ENCODE measurements at regions not wholly inside any gene's neighbourhood (a gene's known extent, or its start where the extent isn't known, plus 50 kb on each side); places are given as distances from the start of the nearest gene placed in this dataset.

DNA sequence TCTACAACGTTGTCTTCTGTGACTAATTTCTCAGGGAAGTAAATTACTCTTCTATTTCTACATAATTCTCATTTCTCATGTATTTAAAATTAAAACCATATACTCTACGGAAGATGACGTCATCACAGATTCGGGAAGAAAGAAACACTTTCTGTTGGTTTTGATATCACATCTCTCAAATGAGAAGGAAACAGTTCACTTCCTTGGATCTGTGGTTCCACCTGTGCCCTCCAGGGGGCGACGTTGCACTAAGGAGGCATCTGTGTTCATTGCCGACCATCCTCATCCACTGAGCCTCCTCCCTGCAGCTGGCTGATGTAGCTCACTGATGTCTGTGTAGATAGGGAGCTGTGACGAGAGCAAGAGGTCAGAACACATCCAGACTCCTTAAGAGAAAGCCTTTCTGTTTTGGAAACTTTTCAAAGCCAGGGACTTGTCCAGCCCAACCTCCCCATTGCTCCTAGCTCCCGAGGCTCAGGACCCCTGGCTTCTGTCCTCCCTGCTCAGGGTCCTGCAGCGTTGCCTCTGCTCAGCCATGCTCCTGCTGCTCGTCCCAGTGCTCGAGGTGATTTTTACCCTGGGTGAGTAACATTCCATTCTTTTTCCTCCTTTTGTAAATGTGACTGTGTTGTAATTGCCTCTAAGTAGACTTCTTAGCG, 172.7 kb upstream of the OR4E1 start:
- Histone ChIP-seq H3K9me3 (ENCODE audit: control insufficient read depth in 1 of 2, insufficient read depth in 1 of 2, low read depth in 1 of 2, low read length in 2 of 2) (no peaks in the 10 kb centered on the region), H3K9me2 (ENCODE audit: insufficient read depth) (no peaks in the 10 kb centered on the region), H3K27ac (ENCODE audit: low read depth, low read length) (no peak overlapping the region), H3K79me2 (ENCODE audit: insufficient read depth, low read length) (no peaks in the 10 kb centered on the region), H3K4me2 (ENCODE audit: low read length) (no peak overlapping the region), H2AFZ (ENCODE audit: low read depth, low read length, poor library complexity, severe bottlenecking) (no peak overlapping the region), H4K20me1 (ENCODE audit: insufficient read depth) (no peaks in the 10 kb centered on the region), H3K36me3 (ENCODE audit: control insufficient read depth in 1 of 2, insufficient read depth in 2 of 2, low read length in 2 of 2) (no peaks in the 10 kb centered on the region), H3K27me3 (ENCODE audit: insufficient read depth, low read length) (peaks cover 22% of the 10 kb centered on the region), H3K4me3 (replicated peaks in 1 of 2; ENCODE audit: low read depth in 1 of 2, low read length in 2 of 2) (no peak overlapping the region), H3K4me1 (ENCODE audit: control insufficient read depth in 1 of 2, insufficient read depth in 2 of 2, low read length in 2 of 2) (no peaks in the 10 kb centered on the region), H3K9ac (ENCODE audit: low read length) (no peak overlapping the region)
- TF ChIP-seq ZNF274 (IDR thresholded peaks at IDR 0.05; ENCODE audit: low read depth, low read length) = no peak
- TF ChIP-seq, protein P1, sequence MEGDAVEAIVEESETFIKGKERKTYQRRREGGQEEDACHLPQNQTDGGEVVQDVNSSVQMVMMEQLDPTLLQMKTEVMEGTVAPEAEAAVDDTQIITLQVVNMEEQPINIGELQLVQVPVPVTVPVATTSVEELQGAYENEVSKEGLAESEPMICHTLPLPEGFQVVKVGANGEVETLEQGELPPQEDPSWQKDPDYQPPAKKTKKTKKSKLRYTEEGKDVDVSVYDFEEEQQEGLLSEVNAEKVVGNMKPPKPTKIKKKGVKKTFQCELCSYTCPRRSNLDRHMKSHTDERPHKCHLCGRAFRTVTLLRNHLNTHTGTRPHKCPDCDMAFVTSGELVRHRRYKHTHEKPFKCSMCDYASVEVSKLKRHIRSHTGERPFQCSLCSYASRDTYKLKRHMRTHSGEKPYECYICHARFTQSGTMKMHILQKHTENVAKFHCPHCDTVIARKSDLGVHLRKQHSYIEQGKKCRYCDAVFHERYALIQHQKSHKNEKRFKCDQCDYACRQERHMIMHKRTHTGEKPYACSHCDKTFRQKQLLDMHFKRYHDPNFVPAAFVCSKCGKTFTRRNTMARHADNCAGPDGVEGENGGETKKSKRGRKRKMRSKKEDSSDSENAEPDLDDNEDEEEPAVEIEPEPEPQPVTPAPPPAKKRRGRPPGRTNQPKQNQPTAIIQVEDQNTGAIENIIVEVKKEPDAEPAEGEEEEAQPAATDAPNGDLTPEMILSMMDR (IDR thresholded peaks at IDR 0.05 in 2 of 3, conservative IDR thresholded peaks at IDR 0.05 in 1 of 3; ENCODE audit: borderline replicate concordance in 1 of 3, insufficient read depth in 1 of 3, low read depth in 2 of 3, low read length in 2 of 3) = peak; percentile 9 to 85 (median 84); a peak in 5 of 6 replicates
- POLR2A ChIA-PET = no interaction called here
- RAD21 ChIA-PET (ENCODE audit: low non-redundant PET in 1 of 2, low total read pairs in 2 of 2, uncharacterized antibody in 2 of 2, unreplicated experiment in 2 of 2) = no interaction called here
- intact Hi-C loops (cut with micrococcal nuclease) = no loop called here
- ATAC-seq (peak; percentile 88), DNase-seq (ENCODE audit: low read depth, low spot score) (no peak)
- BruUV-seq (replicated peaks) = no TSS peak
- CTCF ChIA-PET = interaction anchor here (0.7 to 1.3 kb wide), 2 partner anchors 21 to 23 kb away, joined by 3 read pairs; no protein-coding TSS in a partner anchor

DNA sequence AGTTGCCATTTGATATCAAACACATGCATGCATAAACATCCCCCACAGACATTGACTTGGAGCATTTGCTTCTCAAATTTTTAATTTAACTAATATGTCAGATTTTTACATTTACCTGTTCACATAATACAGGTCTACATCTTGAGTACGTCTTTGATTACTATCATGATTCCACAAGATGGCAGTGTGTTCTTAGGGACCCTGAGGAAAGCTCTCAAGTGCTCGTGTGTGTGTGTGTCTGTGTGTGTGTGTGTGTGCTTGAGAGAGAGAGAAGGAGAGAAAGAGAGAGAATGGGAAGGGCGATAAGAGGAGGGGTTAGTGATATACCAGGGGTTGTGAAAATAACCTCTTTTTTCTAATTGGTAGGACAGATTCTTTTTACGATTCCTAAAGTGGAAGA, 167.1 kb upstream of the OR4E1 start:
- DNase-seq (ENCODE audit: low read depth, low spot score) (peak; percentile 24), ATAC-seq (peak; percentile 60; the same call in 1 of the 2 replicates)
- ChIA-PET CTCF (interaction anchor here (0.6 to 2.6 kb wide), 5 partner anchors 9 to 47 kb away, joined by 3 to 14 read pairs (median 7); no protein-coding TSS in a partner anchor), POLR2A (no interaction called here), RAD21 (ENCODE audit: low non-redundant PET in 1 of 2, low total read pairs in 2 of 2, uncharacterized antibody in 2 of 2, unreplicated experiment in 2 of 2) (no interaction called here)
- H3K9me2 ChIP-seq (ENCODE audit: insufficient read depth) = no peaks in the 10 kb centered on the region
- intact Hi-C loops (cut with micrococcal nuclease) = no loop called here
- H4K20me1 ChIP-seq (ENCODE audit: insufficient read depth) = no peaks in the 10 kb centered on the region
- BruUV-seq (replicated peaks) = no TSS peak
- TF ChIP-seq EGR1 (IDR thresholded peaks at IDR 0.05; ENCODE audit: low read depth) = no peak
- TF ChIP-seq, protein P1 (IDR thresholded peaks at IDR 0.05 in 2 of 3, conservative IDR thresholded peaks at IDR 0.05 in 1 of 3; ENCODE audit: borderline replicate concordance in 1 of 3, insufficient read depth in 1 of 3, low read depth in 2 of 3, low read length in 2 of 3) = peak in 2 of 3 experiments; percentile 13 to 24; a peak in 1 of 6 replicates
- no peak overlapping the region for H3K9ac ChIP-seq (ENCODE audit: low read length)
- no peak overlapping the region for H3K27ac ChIP-seq (ENCODE audit: low read depth, low read length)
- H3K36me3 ChIP-seq (ENCODE audit: control insufficient read depth in 1 of 2, insufficient read depth in 2 of 2, low read length in 2 of 2) = no peaks in the 10 kb centered on the region
- H3K79me2 ChIP-seq (ENCODE audit: insufficient read depth, low read length) = no peaks in the 10 kb centered on the region
- H2AFZ ChIP-seq (ENCODE audit: low read depth, low read length, poor library complexity, severe bottlenecking) = no peak overlapping the region
- H3K9me3 ChIP-seq (ENCODE audit: control insufficient read depth in 1 of 2, insufficient read depth in 1 of 2, low read depth in 1 of 2, low read length in 2 of 2) = no peaks in the 10 kb centered on the region
- H3K4me1 ChIP-seq (ENCODE audit: control insufficient read depth in 1 of 2, insufficient read depth in 2 of 2, low read length in 2 of 2) = no peaks in the 10 kb centered on the region
- no peak overlapping the region for H3K4me3 ChIP-seq (replicated peaks in 1 of 2; ENCODE audit: low read depth in 1 of 2, low read length in 2 of 2)
- H3K4me2 ChIP-seq (ENCODE audit: low read length) = no peak overlapping the region
- peaks cover 36% of the 10 kb centered on the region for H3K27me3 ChIP-seq (ENCODE audit: insufficient read depth, low read length)
